Right renal pelvis (tissue), 4 donors: ENCODE measurements at regions not wholly inside any gene's neighbourhood (a gene's known extent, or its start where the extent isn't known, plus 50 kb on each side); places are given as distances from the start of the nearest gene placed in this dataset.

Experiments used
- DNase-seq, 4 donors: peaks; one replicate each; pipeline ENCODE4 v3.0.0-alpha.2; 2013; ENCODE audit warnings: low read depth in 4 of 4, low spot score in 3 of 4, missing footprints in 1 of 4

DNA sequence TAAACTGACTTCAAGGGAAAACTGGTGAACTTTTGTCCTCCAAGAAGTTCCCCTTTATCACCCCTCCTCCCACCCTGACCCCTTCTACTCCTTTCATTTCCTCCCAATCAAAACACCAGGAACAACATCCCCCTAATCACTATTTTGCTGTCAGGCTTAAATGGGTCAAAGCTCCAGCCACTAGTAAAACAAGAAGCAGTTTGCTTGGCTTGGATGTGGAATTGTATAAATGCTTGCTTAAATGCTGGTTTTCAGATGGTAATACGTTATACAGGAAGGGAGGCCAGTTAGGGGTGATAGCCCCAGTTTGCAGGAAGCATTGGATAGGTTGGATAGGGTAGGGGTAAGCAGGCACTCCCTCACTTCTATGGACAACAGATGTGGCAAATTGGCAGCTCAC, 473.6 kb downstream of the AGTPBP1 start:
- DNase-seq, result peak in 1 of 4 donors; percentile 67

DNA sequence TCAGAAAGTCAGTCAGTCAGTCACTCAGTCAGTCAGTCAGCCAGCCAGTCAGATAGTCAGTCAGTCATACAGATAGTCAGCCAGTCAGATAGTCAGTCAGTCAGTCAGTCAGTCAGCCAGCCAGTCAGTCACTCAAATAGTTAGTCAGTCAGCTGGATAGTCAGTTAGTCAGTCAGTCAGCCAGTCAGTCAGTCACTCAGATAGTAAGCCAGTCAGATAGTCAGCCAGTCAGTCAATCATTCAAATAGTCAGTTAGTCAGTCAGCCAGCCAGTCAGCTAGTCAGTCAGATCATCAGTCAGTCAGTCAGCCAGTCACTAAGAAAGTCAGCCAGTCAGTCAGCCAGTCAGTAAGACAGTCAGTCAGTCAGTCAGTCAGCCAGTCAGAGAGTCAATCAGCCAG, 477.1 kb downstream of the AGTPBP1 start:
- DNase-seq, result no peak

DNA sequence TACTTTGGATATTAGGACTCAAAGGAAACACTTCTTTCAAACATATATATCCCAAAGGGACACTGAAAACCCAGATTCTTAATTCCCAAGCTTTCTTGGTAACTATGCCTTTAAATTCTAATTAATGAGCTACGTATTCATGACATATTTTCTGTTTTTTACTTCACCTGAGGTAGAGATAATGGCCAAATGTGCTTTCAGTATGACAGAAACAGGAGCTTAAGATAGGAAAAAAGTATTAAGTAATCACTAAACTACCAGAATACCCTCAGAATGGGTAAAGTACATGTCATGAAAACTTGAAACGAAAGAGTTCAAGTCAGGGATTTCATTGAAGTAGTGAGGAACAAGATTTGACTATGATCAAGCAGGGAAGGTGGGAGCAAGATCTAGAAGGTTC, 478.5 kb downstream of the AGTPBP1 start:
- no peak for DNase-seq

DNA sequence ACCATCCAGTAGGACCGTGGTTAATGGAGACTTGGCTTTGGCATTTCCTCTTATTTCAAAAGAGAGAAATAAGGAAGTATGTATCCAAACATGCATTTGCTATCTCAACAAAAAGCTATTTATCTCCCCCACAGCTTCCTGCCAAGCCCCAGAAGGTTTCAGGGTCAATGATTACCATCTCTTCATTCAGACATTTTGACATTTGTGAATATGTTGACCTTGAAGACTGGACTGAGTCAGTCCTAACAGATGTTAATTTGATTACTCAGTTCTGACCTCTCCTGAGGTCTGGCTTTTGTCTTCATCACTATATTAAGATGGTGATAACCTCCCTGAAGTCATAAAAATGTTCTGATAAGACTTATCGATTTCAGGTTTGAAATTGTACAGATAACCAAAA, 479.4 kb downstream of the AGTPBP1 start:
- no peak for DNase-seq

DNA sequence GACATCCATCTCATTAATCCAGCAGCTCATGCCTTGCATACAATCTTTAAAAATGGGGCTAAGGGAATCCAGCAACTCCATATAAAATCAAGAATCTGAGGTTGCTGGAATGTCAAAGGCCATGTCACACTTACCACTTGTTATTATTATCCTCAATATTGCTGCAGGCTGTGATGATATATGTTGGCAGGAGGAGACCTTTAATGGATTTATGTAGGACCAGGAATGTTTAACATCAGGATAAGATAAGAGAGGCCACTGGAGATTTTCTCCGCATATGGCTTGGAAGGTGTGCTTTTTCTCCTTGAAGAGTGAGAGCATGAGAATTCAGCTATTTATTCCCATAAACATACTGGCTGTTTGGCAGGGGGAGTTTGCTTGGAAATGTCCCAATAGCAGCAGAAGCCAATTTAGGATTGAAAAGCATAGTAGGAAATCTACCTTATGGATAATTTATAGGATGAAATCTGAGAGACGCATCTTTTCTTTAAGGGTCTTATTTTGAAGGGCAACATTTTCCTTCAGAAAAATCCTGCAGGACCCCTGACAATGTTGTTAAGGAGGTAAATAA, 481.4 kb downstream of the AGTPBP1 start:
- no peak for DNase-seq

DNA sequence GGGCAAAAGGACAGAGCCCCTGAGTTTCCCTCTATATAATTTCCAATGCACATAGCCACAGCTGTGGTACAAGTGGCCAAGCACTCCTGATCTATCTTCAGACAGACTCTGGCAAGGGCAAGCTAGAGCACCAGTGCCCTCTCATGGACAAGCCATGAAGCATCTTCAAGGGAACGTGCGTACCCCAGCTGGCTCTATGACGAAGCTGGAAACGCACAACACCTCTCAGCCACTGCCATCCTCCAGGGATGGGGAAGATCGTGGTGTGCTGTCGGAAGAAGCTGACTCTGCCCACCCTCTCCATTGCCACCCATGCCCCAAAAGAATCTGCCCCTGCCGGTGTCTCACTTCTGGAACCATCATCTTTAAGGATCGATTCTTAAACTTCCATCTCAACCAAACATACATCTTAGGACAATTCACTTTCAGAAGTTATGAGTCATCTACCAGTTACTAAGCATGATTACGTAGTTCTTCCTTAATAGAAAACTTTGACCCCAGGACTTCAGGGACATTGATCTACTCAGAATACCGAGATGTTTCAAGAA, 482.9 kb downstream of the AGTPBP1 start:
- peak; percentile 49 to 69 (median 53) for DNase-seq

DNA sequence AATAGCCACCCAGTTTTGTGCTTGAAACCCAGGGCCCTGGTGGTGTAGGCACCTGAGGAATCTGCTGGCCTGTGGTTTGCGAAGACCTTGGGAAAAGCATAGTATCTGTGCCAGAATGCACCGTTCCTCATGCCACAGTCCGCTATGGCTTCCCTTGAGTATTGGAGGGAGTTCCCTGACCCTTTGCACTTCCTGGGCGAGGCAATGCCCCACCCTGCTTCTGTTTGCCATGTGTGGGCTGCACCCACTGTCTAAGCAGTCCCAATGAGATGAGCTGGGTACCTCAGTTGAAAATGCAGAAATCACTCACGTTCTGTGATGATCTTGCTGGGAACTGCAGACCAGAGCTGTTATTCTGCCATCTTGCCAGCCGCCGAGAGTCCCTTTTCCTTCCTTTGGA, 483.5 kb downstream of the AGTPBP1 start:
- DNase-seq, result no peak

DNA sequence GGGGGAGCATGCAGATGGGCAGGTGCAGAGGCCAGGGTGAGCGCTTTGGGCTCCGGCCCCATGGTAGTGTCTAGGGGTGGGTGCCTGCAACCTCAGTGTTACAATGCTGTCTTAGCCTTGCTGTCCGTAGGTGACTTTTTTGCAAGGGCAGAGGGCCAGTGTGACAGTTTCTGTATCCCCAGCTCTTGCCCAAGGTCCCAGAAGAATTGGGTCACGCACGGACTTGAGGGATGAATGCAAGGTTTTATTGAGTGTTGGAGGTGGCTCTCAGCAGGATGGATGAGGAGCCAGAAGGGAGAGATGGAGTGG, 492.5 kb downstream of the AGTPBP1 start:
- no peak for DNase-seq

DNA sequence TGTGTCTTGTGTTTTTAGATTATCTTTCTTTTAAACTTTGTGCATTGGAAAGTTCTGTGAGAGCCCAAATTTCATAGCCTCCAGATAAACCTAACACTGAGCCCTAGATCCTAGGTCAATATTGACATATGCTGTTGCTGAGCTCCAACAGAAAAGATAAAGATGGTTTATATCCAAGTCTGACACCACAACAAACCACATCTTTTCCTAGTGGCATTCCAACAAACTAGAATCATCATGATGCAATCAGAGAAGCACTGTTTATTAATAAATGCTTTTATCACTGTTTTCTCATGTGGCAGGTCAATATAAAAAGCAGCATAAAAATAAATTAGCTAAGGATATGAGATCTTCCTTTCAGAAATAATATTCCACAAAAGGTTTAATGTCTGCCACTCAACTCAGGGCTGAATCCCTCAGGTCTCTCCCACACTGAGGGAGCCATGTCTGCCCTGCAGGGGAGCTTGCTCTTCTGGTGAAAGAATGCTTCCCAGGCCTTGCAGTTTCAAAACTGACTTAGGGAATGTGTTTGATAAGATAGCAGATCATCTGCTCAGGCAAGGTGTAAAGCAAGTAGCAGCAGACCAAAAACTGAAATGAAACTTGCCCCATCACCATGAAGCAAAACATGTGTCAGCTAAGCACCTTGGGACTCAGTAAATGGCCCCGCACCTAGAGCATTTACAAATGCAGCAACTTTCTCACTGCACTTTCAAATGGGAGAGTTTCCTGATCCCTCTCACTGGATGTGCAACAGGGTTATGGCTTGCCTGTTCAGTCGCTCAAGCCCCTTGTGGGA, 493.0 kb downstream of the AGTPBP1 start:
- DNase-seq, result no peak

DNA sequence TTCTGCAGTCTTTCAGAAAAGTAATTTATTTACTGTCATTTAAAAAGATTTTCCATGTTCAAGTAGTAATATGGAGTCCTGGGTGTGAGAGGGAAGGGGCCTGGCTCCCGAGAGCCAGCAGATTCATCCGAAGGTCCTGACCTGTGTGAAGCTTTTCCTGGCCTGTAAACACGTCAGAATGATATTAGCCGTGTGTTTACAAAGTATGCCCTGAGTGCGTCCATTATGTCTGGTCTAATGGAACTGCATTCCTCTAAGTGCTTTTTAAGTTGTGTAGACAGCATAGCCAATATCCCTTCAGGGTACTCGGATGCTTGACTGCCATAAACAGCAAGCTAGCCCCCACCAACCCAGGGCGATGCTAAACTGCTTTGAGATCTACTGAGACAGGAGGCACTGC, 495.2 kb downstream of the AGTPBP1 start:
- no peak for DNase-seq

DNA sequence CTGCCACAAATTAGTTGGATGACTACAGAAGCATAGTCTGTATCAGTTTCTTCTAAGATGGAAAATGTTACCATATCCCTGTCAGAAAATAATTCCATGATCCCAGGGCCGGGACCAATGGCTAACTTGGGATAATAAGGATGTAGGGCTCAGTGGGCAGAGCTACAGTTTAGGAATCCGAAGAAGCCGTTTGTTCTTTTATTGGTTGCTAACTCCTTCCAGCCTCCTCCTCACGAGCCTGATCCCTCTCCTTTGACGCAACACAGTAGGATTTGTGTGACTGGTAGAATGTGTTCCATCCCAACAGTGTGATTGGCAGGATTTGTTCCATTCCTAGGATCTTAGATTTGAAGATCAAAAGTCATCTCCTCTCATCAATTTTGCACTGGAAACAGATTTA, 496.9 kb downstream of the AGTPBP1 start:
- DNase-seq, result no peak

DNA sequence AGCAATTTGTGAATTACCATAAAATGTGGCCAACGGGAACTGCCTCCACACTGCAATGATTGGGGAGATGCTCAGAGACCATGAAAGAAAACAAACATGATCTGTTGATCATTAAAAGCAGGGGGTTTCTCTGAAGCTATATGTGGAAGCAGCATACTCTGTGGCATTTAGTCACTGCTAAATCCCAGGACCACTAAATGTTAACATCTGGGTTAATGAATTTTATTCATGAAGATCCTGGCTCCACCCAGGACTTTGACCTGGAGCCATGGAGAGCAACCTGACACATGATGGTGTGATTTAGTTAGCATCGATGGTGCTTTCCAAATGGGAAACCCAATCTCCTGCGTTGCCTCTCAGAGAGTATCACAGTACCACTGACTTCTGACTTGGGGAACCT, 497.8 kb downstream of the AGTPBP1 start:
- peak in 2 of 4 donors; percentile 57 to 58 for DNase-seq

DNA sequence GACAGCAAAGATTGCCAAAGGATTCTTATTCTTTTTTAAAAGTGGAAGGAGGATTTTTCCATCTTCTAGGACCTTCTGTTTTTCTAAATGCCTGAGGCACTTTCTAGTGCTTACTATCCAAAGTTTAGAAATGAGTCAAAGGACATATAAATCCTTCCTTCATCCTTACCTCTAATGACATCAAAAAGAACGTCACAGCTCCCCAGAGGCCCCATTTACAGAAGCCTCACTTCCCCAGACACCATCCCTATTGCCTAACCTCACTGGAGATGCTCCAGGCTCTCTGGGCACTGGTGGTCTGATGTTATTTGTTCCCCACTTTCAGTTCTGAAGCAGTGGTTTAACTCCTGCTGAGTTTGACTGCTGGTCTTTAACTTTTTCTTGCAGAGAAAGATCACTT, 504.3 kb downstream of the AGTPBP1 start:
- no peak for DNase-seq

DNA sequence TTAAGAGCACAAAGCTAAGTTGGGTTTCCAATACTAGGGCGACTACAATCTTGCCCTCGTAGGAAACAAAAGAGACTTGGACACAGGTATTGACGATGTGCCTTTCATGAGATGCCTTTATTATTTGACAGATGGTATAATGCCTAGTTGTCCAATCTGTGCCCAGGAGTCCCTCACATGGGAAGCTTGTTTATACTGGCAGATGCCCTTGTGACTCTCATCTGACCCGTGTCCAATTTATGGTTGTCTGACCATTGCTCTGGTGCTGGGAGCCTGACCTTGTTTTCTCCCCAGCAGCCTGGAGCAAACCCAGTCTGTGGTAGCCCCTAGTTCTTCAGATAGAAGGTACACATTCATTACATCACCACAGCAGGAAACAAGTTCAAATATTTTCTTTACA, 511.7 kb downstream of the AGTPBP1 start:
- no peak for DNase-seq

DNA sequence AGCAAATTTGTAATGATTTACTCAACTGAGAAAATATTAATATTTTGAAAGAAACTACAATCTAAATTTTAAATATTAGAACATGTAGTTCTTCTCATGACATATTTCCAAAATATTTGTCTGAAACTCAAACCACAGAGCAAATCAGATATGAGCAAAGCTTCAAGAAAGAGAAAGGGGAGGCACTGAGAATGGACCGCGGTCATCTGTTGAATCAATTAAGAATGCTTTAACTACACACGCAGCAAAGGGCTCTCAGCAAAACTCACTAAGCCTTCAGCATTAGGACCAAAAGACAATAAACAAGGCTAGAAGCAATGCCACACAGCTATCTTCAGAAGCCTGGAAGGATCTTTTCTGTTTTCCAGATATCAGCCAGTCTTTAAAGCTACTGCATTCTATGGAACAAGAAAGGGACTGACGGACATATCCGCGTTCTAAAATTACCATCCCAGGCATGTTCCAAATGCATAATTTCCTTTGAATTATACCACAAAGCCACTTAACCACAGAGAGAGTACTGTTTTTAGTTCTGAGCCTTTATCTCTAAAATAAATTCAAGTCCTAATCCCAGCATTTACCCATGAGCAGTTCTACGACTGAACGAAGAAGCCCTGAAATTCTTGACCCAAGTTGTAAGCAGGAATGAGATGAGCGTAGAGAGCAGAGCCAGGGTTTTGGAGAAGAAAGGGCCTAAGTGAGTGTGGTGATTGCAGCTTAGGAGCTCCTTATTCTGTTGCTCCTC, 513.5 kb downstream of the AGTPBP1 start:
- no peak for DNase-seq

DNA sequence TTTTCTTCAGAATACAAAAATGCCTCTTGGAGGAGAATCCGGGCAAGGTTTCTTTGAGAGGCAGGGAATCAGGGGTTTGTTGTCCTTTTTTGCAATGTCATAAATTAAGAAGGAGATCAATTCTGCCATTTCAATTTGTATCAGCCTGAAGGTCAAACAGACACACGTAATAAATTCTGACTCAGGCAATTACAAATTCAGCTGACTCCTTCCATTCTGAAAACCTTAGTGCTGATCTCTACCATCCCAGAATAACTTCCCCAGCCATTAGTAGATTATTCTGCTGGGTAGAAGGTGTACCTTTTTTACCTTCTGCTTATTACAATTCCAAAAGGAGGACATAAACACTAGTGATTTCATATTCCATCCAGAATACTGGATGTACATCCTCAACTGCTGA, 516.6 kb downstream of the AGTPBP1 start:
- no peak for DNase-seq

DNA sequence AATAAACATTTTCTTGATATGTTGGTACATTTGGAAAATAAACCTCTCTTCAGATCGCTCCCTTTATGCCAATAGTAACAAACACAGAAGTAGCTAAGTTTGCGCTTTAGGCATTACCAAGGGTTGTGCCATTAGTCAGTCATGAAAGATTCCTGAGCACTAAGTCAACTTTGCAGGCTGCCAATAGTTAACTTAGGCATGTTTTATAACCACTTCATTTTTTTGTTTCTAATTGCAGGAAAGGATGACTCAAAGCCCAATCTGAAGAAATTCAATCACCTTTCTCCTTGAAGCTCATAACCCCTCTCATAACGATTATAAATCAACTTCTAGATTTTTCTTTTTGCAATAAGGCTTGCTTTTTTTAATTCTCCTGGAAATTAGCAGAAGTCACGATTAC, 517.0 kb downstream of the AGTPBP1 start:
- no peak for DNase-seq

DNA sequence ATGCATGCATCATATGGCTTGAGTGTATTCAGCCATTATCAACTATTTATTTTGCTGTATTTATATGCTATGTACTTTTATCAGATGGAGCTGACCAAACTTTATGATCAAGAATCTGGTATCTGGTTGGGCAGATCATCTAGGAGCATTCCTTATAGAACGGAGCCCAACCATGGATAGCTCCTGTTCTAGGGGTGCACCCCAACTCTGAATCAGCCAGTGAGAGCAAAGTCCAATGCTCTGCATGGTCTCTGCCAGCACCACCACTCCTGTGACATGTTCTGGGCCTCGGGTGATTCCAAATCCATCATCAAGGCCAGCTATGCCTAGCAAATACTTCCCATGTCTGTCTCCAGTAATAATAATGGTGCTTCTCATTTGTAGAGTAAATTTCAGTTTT, 517.5 kb downstream of the AGTPBP1 start:
- DNase-seq, result no peak

DNA sequence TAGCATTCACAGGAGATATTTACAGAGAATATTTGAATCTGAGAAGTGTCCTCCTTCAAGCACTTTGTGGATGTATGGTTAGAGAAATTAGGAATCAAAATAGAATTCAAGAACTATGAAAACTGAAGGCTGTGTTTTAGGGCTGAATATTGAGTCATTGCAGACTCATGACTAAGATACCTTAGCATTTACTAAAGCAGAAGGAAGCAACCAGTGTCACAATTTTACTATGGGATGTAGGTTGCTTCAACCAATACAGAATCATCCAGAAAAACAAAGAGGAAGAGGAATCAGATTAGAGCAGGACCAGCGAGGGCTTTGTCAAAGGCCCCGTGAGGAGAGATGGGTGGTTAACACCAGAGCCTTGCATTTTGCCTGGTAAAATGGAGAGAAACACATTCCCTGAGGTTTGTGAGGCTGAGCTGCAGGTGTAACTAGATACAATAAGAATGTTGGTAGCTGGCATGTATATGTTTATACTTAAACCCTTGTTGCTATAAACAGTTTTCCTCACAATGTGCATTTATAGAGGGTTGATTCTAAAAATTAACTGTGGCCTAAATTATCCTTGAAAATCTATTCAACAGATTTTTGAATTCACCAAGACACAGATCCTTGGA, 518.1 kb downstream of the AGTPBP1 start:
- DNase-seq, result no peak

DNA sequence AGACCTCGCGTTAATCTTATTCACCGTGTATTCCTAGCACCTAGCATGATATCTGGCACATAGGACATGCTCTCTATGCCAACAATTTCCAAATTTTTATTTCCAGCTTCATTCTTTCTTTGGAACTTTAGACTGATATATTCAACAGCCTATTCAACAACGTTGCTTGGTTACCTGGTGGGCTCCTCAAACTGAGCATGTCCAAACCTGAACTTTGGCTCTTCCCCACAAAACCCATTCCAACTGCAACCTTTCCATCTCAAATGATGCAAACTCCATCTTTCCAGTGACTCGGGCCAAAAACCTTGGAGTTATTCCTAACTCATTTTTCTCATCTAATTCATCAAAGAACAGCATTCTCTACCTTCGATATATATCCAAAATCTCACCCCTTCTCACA, 525.2 kb downstream of the AGTPBP1 start:
- no peak for DNase-seq

DNA sequence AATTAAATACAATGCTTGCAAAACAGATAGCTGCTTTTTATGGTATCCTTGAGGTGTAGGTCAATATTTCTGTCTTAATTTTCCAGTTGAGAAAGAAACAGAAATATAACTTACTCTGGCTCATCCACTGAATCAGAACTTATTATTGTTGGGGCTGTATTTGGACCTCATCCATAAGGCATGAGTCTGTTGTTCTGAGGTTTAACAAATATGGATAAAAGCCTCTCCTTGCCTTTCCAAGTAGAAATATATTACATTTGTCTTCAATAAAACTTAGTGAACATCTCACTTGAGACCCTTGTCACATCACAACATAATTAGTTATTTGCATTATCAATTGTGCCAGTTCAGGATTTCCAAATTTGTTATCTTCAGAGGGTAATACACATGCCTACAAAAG, 525.8 kb downstream of the AGTPBP1 start:
- no peak for DNase-seq
